HEK293 (cell line): ENCODE measurements at regions not wholly inside any gene's neighbourhood (a gene's known extent, or its start where the extent isn't known, plus 50 kb on each side); places are given as distances from the start of the nearest gene placed in this dataset.
A peak's percentile ranks its signal among the peaks of the same experiment; 100 is the strongest.

ENCODE experiments used
- CTCF ChIA-PET: fragments of 350-600 bp; formaldehyde crosslinking; extraction: SDS; loops from one replicate; lab custom pipeline; 2021; ENCODE audit warnings: antibody characterized with exemption; lab: Yijun Ruan, JAX
- POLR2A ChIA-PET: fragments of 300-600 bp; formaldehyde crosslinking; extraction: SDS; loops from one replicate; lab custom pipeline; 2020; ENCODE audit warnings: antibody characterized with exemption, inconsistent platforms; lab: Yijun Ruan, JAX
- H3K27ac ChIP-seq: fragments of 200-500 bp; sonication (Bioruptor generic); 2 replicates; pipeline ENCODE4 v1.5.1; 2014; ENCODE audit warnings: low read depth, low read length, control low read depth, inconsistent platforms; ENCODE audit errors: extremely low read depth
- H3K36me3 ChIP-seq, 2 experiments: fragments of 200-500 bp in 1 of 2; sonication (Bioruptor generic) in 1 of 2; 1 replicate in 1 of 2; 2 replicates in 1 of 2; pipeline ENCODE4 v1.5.1; 2014 to 2017; ENCODE audit warnings: inconsistent platforms in 2 of 2, low read length in 2 of 2; ENCODE audit not compliant: control insufficient read depth in 2 of 2, insufficient read depth in 1 of 2
- H3K4me1 ChIP-seq: fragments of 200-500 bp; sonication (Bioruptor generic); 2 replicates; pipeline ENCODE4 v1.5.1; 2014; ENCODE audit warnings: mild to moderate bottlenecking, low read length, inconsistent platforms; ENCODE audit not compliant: control insufficient read depth, insufficient read depth
- H3K4me3 ChIP-seq: 2 replicates; pipeline ENCODE4 v1.5.1; 2011; ENCODE audit warnings: low read depth, mild to moderate bottlenecking, control low read depth, low read length, moderate library complexity
- H3K9me3 ChIP-seq: fragments of 200-500 bp; sonication (Bioruptor generic); 2 replicates; pipeline ENCODE4 v1.5.1; 2014; ENCODE audit warnings: low read depth, low read length, inconsistent platforms; ENCODE audit not compliant: control insufficient read depth, insufficient read depth
- HOXD13 ChIP-seq: sonication (generic); formaldehyde crosslinking; IDR thresholded peaks from 2 replicates; pipeline ENCODE4 v1.8.0; 2022; ENCODE audit warnings: missing genetic modification reagents, borderline replicate concordance
- SP2 ChIP-seq: fragments of 450-650 bp; formaldehyde crosslinking; IDR thresholded peaks from 2 replicates; pipeline ENCODE4 v1.5.1; 2016; ENCODE audit warnings: missing biosample characterization, missing genetic modification characterization
- ZBTB20 ChIP-seq: fragments of 450-650 bp; formaldehyde crosslinking; IDR thresholded peaks from 2 replicates; pipeline ENCODE4 v1.5.1; 2016; ENCODE audit warnings: missing biosample characterization, missing genetic modification characterization
- ZNF121 ChIP-seq: fragments of 450-650 bp; formaldehyde crosslinking; IDR thresholded peaks from 2 replicates; pipeline ENCODE4 v1.5.1; 2016; ENCODE audit warnings: missing biosample characterization, missing genetic modification characterization
- ZNF48 ChIP-seq: fragments of 450-650 bp; formaldehyde crosslinking; IDR thresholded peaks from 2 replicates; pipeline ENCODE4 v1.5.1; 2016; ENCODE audit warnings: missing biosample characterization, missing genetic modification characterization
- ZNF548 ChIP-seq: fragments of 450-650 bp; formaldehyde crosslinking; IDR thresholded peaks from 2 replicates; pipeline ENCODE4 v1.5.1; 2016; ENCODE audit warnings: missing biosample characterization, missing genetic modification characterization
- ZNF701 ChIP-seq: fragments of 450-650 bp; formaldehyde crosslinking; IDR thresholded peaks from 2 replicates; pipeline ENCODE4 v1.5.1; 2016; ENCODE audit warnings: missing biosample characterization, missing genetic modification characterization
- ZNF843 ChIP-seq: fragments of 450-650 bp; formaldehyde crosslinking; IDR thresholded peaks from 2 replicates; pipeline ENCODE4 v1.5.1; 2016; ENCODE audit warnings: missing biosample characterization, missing genetic modification characterization
- TF ChIP-seq, protein P1 (sequence below): fragments of 450-650 bp; formaldehyde crosslinking; IDR thresholded peaks from 2 replicates; pipeline ENCODE4 v1.5.1; 2017; ENCODE audit warnings: missing biosample characterization, missing genetic modification characterization
- TF ChIP-seq, protein P2 (sequence below): fragments of 450-650 bp; formaldehyde crosslinking; IDR thresholded peaks from 2 replicates; pipeline ENCODE4 v1.5.1; 2016; ENCODE audit warnings: missing biosample characterization, missing genetic modification characterization
- TF ChIP-seq, protein P3 (sequence below): fragments of 450-650 bp; formaldehyde crosslinking; IDR thresholded peaks from 2 replicates; pipeline ENCODE4 v1.5.1; 2016; ENCODE audit warnings: missing biosample characterization, missing genetic modification characterization
- TF ChIP-seq, protein P4 (sequence below): fragments of 450-650 bp; formaldehyde crosslinking; IDR thresholded peaks from 2 replicates; pipeline ENCODE4 v1.5.1; 2016; ENCODE audit warnings: missing biosample characterization, missing genetic modification characterization, borderline replicate concordance
- TF ChIP-seq, protein P5 (sequence below): IDR thresholded peaks from 2 replicates; pipeline ENCODE4 v1.6.1; 2011; ENCODE audit warnings: mild to moderate bottlenecking, low read depth, low read length, borderline replicate concordance
- TF ChIP-seq, protein P6 (sequence below): fragments of 450-650 bp; formaldehyde crosslinking; IDR thresholded peaks from 2 replicates; pipeline ENCODE4 v1.5.1; 2016; ENCODE audit warnings: missing biosample characterization, missing genetic modification characterization
- TF ChIP-seq, protein P7 (sequence below): fragments of 450-650 bp; formaldehyde crosslinking; IDR thresholded peaks from 2 replicates; pipeline ENCODE4 v1.5.1; 2016; ENCODE audit warnings: missing biosample characterization, missing genetic modification characterization, low read depth

DNA sequence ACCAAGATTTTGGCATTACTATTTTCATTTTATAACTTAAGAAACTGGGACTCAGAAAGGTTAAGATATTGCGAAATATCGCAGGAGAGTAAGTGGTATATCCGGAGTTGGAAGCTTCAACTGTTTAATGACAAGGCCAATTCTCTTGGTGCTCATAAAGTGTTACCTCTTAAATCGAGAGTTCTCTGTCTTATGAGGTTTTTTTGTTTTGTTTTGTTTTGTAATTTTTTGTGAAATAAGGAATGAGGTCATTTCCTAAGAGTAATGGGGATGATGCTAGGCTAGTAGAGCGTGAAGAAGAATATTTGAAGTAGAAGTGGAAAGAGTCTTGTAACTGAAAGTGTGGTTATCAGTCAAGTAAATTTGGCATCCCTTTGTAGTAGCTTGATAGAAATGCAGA, 183.2 kb upstream of the DAB2 start (continued):
- TF ChIP-seq, protein P1, sequence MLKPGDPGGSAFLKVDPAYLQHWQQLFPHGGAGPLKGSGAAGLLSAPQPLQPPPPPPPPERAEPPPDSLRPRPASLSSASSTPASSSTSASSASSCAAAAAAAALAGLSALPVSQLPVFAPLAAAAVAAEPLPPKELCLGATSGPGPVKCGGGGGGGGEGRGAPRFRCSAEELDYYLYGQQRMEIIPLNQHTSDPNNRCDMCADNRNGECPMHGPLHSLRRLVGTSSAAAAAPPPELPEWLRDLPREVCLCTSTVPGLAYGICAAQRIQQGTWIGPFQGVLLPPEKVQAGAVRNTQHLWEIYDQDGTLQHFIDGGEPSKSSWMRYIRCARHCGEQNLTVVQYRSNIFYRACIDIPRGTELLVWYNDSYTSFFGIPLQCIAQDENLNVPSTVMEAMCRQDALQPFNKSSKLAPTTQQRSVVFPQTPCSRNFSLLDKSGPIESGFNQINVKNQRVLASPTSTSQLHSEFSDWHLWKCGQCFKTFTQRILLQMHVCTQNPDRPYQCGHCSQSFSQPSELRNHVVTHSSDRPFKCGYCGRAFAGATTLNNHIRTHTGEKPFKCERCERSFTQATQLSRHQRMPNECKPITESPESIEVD = 0 out of 2 replicates have a peak, but pooled peaks have one; percentile 8

DNA sequence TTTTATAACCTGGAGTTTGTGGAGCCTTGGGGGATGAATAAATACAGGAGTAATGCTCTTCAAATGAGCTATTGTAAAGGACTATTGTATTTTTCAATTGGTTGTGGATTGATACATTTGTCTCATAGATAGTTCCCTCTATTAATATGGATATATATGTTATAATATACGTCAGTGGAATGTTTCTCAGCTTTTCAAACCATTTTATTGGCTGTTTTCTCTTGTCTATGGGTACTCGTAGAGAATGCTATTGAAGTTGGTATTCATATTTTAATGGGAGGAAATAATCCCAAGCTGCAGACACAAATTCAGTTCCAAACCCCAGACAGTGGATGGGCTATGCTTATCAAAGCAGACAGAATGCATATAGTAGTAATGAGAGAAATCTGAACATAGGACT, 181.8 kb upstream of the DAB2 start:
- Histone ChIP-seq H3K9me3 (no peaks in the 10 kb centered on the region), H3K4me3 (no peak overlapping the region), H3K4me1 (peaks cover 10% of the 10 kb centered on the region; the same call in 1 of the 2 replicates), H3K36me3 (no peaks in the 10 kb centered on the region), H3K27ac (no peak overlapping the region)
- POLR2A ChIA-PET = no interaction called here
- CTCF ChIA-PET = no interaction called here
- TF ChIP-seq, protein P2, sequence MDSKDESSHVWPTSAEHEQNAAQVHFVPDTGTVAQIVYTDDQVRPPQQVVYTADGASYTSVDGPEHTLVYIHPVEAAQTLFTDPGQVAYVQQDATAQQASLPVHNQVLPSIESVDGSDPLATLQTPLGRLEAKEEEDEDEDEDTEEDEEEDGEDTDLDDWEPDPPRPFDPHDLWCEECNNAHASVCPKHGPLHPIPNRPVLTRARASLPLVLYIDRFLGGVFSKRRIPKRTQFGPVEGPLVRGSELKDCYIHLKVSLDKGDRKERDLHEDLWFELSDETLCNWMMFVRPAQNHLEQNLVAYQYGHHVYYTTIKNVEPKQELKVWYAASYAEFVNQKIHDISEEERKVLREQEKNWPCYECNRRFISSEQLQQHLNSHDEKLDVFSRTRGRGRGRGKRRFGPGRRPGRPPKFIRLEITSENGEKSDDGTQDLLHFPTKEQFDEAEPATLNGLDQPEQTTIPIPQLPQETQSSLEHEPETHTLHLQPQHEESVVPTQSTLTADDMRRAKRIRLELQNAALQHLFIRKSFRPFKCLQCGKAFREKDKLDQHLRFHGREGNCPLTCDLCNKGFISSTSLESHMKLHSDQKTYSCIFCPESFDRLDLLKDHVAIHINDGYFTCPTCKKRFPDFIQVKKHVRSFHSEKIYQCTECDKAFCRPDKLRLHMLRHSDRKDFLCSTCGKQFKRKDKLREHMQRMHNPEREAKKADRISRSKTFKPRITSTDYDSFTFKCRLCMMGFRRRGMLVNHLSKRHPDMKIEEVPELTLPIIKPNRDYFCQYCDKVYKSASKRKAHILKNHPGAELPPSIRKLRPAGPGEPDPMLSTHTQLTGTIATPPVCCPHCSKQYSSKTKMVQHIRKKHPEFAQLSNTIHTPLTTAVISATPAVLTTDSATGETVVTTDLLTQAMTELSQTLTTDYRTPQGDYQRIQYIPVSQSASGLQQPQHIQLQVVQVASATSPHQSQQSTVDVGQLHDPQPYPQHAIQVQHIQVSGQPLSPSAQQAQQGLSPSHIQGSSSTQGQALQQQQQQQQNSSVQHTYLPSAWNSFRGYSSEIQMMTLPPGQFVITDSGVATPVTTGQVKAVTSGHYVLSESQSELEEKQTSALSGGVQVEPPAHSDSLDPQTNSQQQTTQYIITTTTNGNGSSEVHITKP (tag by site-specific recombination) = no peak
- TF ChIP-seq, protein P3, sequence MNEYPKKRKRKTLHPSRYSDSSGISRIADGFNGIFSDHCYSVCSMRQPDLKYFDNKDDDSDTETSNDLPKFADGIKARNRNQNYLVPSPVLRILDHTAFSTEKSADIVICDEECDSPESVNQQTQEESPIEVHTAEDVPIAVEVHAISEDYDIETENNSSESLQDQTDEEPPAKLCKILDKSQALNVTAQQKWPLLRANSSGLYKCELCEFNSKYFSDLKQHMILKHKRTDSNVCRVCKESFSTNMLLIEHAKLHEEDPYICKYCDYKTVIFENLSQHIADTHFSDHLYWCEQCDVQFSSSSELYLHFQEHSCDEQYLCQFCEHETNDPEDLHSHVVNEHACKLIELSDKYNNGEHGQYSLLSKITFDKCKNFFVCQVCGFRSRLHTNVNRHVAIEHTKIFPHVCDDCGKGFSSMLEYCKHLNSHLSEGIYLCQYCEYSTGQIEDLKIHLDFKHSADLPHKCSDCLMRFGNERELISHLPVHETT (tag by site-specific recombination) = no peak
- TF ChIP-seq, protein P4, sequence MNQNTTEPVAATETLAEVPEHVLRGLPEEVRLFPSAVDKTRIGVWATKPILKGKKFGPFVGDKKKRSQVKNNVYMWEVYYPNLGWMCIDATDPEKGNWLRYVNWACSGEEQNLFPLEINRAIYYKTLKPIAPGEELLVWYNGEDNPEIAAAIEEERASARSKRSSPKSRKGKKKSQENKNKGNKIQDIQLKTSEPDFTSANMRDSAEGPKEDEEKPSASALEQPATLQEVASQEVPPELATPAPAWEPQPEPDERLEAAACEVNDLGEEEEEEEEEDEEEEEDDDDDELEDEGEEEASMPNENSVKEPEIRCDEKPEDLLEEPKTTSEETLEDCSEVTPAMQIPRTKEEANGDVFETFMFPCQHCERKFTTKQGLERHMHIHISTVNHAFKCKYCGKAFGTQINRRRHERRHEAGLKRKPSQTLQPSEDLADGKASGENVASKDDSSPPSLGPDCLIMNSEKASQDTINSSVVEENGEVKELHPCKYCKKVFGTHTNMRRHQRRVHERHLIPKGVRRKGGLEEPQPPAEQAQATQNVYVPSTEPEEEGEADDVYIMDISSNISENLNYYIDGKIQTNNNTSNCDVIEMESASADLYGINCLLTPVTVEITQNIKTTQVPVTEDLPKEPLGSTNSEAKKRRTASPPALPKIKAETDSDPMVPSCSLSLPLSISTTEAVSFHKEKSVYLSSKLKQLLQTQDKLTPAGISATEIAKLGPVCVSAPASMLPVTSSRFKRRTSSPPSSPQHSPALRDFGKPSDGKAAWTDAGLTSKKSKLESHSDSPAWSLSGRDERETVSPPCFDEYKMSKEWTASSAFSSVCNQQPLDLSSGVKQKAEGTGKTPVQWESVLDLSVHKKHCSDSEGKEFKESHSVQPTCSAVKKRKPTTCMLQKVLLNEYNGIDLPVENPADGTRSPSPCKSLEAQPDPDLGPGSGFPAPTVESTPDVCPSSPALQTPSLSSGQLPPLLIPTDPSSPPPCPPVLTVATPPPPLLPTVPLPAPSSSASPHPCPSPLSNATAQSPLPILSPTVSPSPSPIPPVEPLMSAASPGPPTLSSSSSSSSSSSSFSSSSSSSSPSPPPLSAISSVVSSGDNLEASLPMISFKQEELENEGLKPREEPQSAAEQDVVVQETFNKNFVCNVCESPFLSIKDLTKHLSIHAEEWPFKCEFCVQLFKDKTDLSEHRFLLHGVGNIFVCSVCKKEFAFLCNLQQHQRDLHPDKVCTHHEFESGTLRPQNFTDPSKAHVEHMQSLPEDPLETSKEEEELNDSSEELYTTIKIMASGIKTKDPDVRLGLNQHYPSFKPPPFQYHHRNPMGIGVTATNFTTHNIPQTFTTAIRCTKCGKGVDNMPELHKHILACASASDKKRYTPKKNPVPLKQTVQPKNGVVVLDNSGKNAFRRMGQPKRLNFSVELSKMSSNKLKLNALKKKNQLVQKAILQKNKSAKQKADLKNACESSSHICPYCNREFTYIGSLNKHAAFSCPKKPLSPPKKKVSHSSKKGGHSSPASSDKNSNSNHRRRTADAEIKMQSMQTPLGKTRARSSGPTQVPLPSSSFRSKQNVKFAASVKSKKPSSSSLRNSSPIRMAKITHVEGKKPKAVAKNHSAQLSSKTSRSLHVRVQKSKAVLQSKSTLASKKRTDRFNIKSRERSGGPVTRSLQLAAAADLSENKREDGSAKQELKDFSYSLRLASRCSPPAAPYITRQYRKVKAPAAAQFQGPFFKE = no peak
- TF ChIP-seq ZNF843 (tag by site-specific recombination) (no peak), HOXD13 (no peak), ZNF548 (tag by site-specific recombination) (no peak), ZNF48 (no peak), ZBTB20 (tag by site-specific recombination) (no peak), SP2 (tag by site-specific recombination) (no peak), ZNF701 (tag by site-specific recombination) (no peak), ZNF121 (no peak)
- TF ChIP-seq, protein P5, sequence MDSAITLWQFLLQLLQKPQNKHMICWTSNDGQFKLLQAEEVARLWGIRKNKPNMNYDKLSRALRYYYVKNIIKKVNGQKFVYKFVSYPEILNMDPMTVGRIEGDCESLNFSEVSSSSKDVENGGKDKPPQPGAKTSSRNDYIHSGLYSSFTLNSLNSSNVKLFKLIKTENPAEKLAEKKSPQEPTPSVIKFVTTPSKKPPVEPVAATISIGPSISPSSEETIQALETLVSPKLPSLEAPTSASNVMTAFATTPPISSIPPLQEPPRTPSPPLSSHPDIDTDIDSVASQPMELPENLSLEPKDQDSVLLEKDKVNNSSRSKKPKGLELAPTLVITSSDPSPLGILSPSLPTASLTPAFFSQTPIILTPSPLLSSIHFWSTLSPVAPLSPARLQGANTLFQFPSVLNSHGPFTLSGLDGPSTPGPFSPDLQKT = no peak
- TF ChIP-seq, protein P6, sequence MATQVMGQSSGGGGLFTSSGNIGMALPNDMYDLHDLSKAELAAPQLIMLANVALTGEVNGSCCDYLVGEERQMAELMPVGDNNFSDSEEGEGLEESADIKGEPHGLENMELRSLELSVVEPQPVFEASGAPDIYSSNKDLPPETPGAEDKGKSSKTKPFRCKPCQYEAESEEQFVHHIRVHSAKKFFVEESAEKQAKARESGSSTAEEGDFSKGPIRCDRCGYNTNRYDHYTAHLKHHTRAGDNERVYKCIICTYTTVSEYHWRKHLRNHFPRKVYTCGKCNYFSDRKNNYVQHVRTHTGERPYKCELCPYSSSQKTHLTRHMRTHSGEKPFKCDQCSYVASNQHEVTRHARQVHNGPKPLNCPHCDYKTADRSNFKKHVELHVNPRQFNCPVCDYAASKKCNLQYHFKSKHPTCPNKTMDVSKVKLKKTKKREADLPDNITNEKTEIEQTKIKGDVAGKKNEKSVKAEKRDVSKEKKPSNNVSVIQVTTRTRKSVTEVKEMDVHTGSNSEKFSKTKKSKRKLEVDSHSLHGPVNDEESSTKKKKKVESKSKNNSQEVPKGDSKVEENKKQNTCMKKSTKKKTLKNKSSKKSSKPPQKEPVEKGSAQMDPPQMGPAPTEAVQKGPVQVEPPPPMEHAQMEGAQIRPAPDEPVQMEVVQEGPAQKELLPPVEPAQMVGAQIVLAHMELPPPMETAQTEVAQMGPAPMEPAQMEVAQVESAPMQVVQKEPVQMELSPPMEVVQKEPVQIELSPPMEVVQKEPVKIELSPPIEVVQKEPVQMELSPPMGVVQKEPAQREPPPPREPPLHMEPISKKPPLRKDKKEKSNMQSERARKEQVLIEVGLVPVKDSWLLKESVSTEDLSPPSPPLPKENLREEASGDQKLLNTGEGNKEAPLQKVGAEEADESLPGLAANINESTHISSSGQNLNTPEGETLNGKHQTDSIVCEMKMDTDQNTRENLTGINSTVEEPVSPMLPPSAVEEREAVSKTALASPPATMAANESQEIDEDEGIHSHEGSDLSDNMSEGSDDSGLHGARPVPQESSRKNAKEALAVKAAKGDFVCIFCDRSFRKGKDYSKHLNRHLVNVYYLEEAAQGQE (tag by site-specific recombination) = no peak
- TF ChIP-seq, protein P7, sequence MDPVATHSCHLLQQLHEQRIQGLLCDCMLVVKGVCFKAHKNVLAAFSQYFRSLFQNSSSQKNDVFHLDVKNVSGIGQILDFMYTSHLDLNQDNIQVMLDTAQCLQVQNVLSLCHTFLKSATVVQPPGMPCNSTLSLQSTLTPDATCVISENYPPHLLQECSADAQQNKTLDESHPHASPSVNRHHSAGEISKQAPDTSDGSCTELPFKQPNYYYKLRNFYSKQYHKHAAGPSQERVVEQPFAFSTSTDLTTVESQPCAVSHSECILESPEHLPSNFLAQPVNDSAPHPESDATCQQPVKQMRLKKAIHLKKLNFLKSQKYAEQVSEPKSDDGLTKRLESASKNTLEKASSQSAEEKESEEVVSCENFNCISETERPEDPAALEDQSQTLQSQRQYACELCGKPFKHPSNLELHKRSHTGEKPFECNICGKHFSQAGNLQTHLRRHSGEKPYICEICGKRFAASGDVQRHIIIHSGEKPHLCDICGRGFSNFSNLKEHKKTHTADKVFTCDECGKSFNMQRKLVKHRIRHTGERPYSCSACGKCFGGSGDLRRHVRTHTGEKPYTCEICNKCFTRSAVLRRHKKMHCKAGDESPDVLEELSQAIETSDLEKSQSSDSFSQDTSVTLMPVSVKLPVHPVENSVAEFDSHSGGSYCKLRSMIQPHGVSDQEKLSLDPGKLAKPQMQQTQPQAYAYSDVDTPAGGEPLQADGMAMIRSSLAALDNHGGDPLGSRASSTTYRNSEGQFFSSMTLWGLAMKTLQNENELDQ (tag by site-specific recombination) = no peak
